ENCODE measurements at regions not wholly inside any gene's neighbourhood (a gene's known extent, or its start where the extent isn't known, plus 50 kb on each side); places are given as distances from the start of the nearest gene placed in this dataset.

GRCh38 chr11:116396331-116396730 is 376.5 kb downstream of the BUD13 start:
- no peak for TF ChIP-seq REST (IDR thresholded peaks at IDR 0.05; ENCODE audit: low read depth)
- TF ChIP-seq CREB1 (IDR thresholded peaks at IDR 0.05; ENCODE audit: low read depth) = no peak
- TF ChIP-seq ZBTB7A (IDR thresholded peaks at IDR 0.05; ENCODE audit: low read depth) = no peak
- no peak for TF ChIP-seq RAD21 (IDR thresholded peaks at IDR 0.05; ENCODE audit: low read depth)
- TF ChIP-seq TCF12 (IDR thresholded peaks at IDR 0.05; ENCODE audit: low read depth) = no peak
- TF ChIP-seq CEBPB (IDR thresholded peaks at IDR 0.05) = no peak
- TF ChIP-seq TAF1 (IDR thresholded peaks at IDR 0.05; ENCODE audit: low read depth) = no peak
- no peak for TF ChIP-seq EGR1 (IDR thresholded peaks at IDR 0.05)
- TF ChIP-seq TEAD4 (IDR thresholded peaks at IDR 0.05) = no peak
- no peak for TF ChIP-seq USF1 (IDR thresholded peaks at IDR 0.05)
- TF ChIP-seq YY1 (IDR thresholded peaks at IDR 0.05; ENCODE audit: low read depth) = no peak
- TF ChIP-seq NFIC (IDR thresholded peaks at IDR 0.05) = no peak
- TF ChIP-seq MAX (IDR thresholded peaks at IDR 0.05) = no peak
- no peak for TF ChIP-seq EP300 (IDR thresholded peaks at IDR 0.05; ENCODE audit: borderline replicate concordance)
- TF ChIP-seq FOXM1 (IDR thresholded peaks at IDR 0.05; ENCODE audit: borderline replicate concordance, low read depth) = no peak

- TF ChIP-seq NFIC (IDR thresholded peaks at IDR 0.05) (no peak), ZBTB7A (IDR thresholded peaks at IDR 0.05; ENCODE audit: low read depth) (no peak), REST (IDR thresholded peaks at IDR 0.05; ENCODE audit: low read depth) (no peak), RAD21 (IDR thresholded peaks at IDR 0.05; ENCODE audit: low read depth) (no peak), EGR1 (IDR thresholded peaks at IDR 0.05) (no peak), TCF12 (IDR thresholded peaks at IDR 0.05; ENCODE audit: low read depth) (no peak), FOXM1 (IDR thresholded peaks at IDR 0.05; ENCODE audit: borderline replicate concordance, low read depth) (no peak), TAF1 (IDR thresholded peaks at IDR 0.05; ENCODE audit: low read depth) (no peak)
These were observed 378.8 kb downstream of the BUD13 start for GRCh38 chr11:116394022-116394421.

GRCh38 chr11:116390963-116391362 is 381.8 kb downstream of the BUD13 start:
- TF ChIP-seq CEBPB (IDR thresholded peaks at IDR 0.05) (no peak), TEAD4 (IDR thresholded peaks at IDR 0.05) (no peak), USF1 (IDR thresholded peaks at IDR 0.05) (no peak), CREB1 (IDR thresholded peaks at IDR 0.05; ENCODE audit: low read depth) (no peak), TAF1 (IDR thresholded peaks at IDR 0.05; ENCODE audit: low read depth) (no peak), ZBTB7A (IDR thresholded peaks at IDR 0.05; ENCODE audit: low read depth) (no peak), TCF12 (IDR thresholded peaks at IDR 0.05; ENCODE audit: low read depth) (no peak), YY1 (IDR thresholded peaks at IDR 0.05; ENCODE audit: low read depth) (no peak), EGR1 (IDR thresholded peaks at IDR 0.05) (no peak), FOXM1 (IDR thresholded peaks at IDR 0.05; ENCODE audit: borderline replicate concordance, low read depth) (no peak), MAX (IDR thresholded peaks at IDR 0.05) (no peak), EP300 (IDR thresholded peaks at IDR 0.05; ENCODE audit: borderline replicate concordance) (no peak), RAD21 (IDR thresholded peaks at IDR 0.05; ENCODE audit: low read depth) (no peak), NFIC (IDR thresholded peaks at IDR 0.05) (no peak), REST (IDR thresholded peaks at IDR 0.05; ENCODE audit: low read depth) (no peak)

GRCh38 chr11:116388146-116388545 is 384.6 kb downstream of the BUD13 start:
- TF ChIP-seq NFIC (IDR thresholded peaks at IDR 0.05) (no peak), USF1 (IDR thresholded peaks at IDR 0.05) (no peak), TEAD4 (IDR thresholded peaks at IDR 0.05) (no peak), CREB1 (IDR thresholded peaks at IDR 0.05; ENCODE audit: low read depth) (no peak), TCF12 (IDR thresholded peaks at IDR 0.05; ENCODE audit: low read depth) (no peak), ZBTB7A (IDR thresholded peaks at IDR 0.05; ENCODE audit: low read depth) (no peak)

Measured in Ishikawa (cell line).